Liver (tissue), 8 donors: ENCODE measurements at regions not wholly inside any gene's neighbourhood (a gene's known extent, or its start where the extent isn't known, plus 50 kb on each side); places are given as distances from the start of the nearest gene placed in this dataset.

Experiments used
- DNase-seq: peaks from one replicate; pipeline ENCODE4 v3.0.0-alpha.2; 2017; ENCODE audit warnings: low spot score
- H3K27ac ChIP-seq, 2 donors: one replicate each; pipeline ENCODE4 v1.7.0; 2013; ENCODE audit warnings: inconsistent platforms in 2 of 2, low read length in 2 of 2, control low read depth in 1 of 2, low read depth in 1 of 2, mild to moderate bottlenecking in 1 of 2
- H3K27me3 ChIP-seq, 4 donors: one replicate each; pipeline versions ENCODE4 v1.6.1 to v1.7.0; 2013; ENCODE audit warnings: low read length in 3 of 4, inconsistent platforms in 1 of 4, mild to moderate bottlenecking in 1 of 4, moderate library complexity in 1 of 4; ENCODE audit not compliant: control insufficient read depth in 4 of 4, insufficient read depth in 4 of 4
- H3K36me3 ChIP-seq, 4 donors: one replicate each; pipeline versions ENCODE4 v1.6.1 to v1.7.0; 2013; ENCODE audit warnings: low read length in 3 of 4, mild to moderate bottlenecking in 3 of 4, low read depth in 1 of 4, moderate library complexity in 1 of 4; ENCODE audit not compliant: control insufficient read depth in 4 of 4, insufficient read depth in 3 of 4
- H3K4me1 ChIP-seq, 4 donors: one replicate each; pipeline versions ENCODE4 v1.6.1 to v1.7.0; 2013; ENCODE audit warnings: low read length in 3 of 4, mild to moderate bottlenecking in 3 of 4, moderate library complexity in 1 of 4; ENCODE audit not compliant: control insufficient read depth in 4 of 4, insufficient read depth in 4 of 4
- H3K4me3 ChIP-seq, 3 donors: one replicate each; pipeline versions ENCODE4 v1.6.1 to v1.7.0; 2013; ENCODE audit warnings: low read length in 3 of 3, control low read depth in 1 of 3, low read depth in 1 of 3, mild to moderate bottlenecking in 1 of 3
- H3K9ac ChIP-seq, 2 donors: one replicate each; pipeline ENCODE4 v1.7.0; 2013; ENCODE audit warnings: low read length in 2 of 2, mild to moderate bottlenecking in 2 of 2, moderate library complexity in 2 of 2, control low read depth in 1 of 2, low read depth in 1 of 2
- H3K9me3 ChIP-seq, 4 donors: one replicate each; pipeline versions ENCODE4 v1.6.1 to v1.7.0; 2013; ENCODE audit warnings: low read length in 3 of 4; ENCODE audit not compliant: control insufficient read depth in 4 of 4
- FOXA1 ChIP-seq: IDR thresholded peaks from 2 replicates; pipeline ENCODE4 v1.6.1; 2016; ENCODE audit warnings: antibody characterized with exemption
- FOXA2 ChIP-seq: IDR thresholded peaks from 2 replicates; pipeline ENCODE4 v1.6.1; 2016; ENCODE audit warnings: antibody characterized with exemption
- GABPA ChIP-seq, 2 donors: IDR thresholded peaks in 1 of 2; conservative IDR thresholded peaks in 1 of 2; 2 replicates each; pipeline ENCODE4 v1.6.1; 2016; ENCODE audit warnings: antibody characterized with exemption in 2 of 2, mild to moderate bottlenecking in 1 of 2, moderate library complexity in 1 of 2
- HNF4G ChIP-seq: IDR thresholded peaks from 2 replicates; pipeline ENCODE4 v1.6.1; 2016; ENCODE audit warnings: antibody characterized with exemption
- MAX ChIP-seq: IDR thresholded peaks from 2 replicates; pipeline ENCODE4 v1.6.1; 2016; ENCODE audit warnings: antibody characterized with exemption
- NR2F2 ChIP-seq: IDR thresholded peaks from 2 replicates; pipeline ENCODE4 v1.6.1; 2016; ENCODE audit warnings: antibody characterized with exemption
- RAD21 ChIP-seq, 2 donors: IDR thresholded peaks; 2 replicates each; pipeline ENCODE4 v1.6.1; 2016; ENCODE audit warnings: antibody characterized with exemption in 2 of 2, mild to moderate bottlenecking in 2 of 2
- REST ChIP-seq: IDR thresholded peaks from 2 replicates; pipeline ENCODE4 v1.6.1; 2016; ENCODE audit warnings: antibody characterized with exemption, mild to moderate bottlenecking
- RXRA ChIP-seq, 2 donors: IDR thresholded peaks; 2 replicates each; pipeline ENCODE4 v1.6.1; 2017 to 2018; ENCODE audit warnings: antibody characterized with exemption in 2 of 2, mild to moderate bottlenecking in 1 of 2
- SP1 ChIP-seq: IDR thresholded peaks from 2 replicates; pipeline ENCODE4 v1.6.1; 2018; ENCODE audit warnings: antibody characterized with exemption, mild to moderate bottlenecking
- YY1 ChIP-seq: IDR thresholded peaks from 2 replicates; pipeline ENCODE4 v1.6.1; 2016; ENCODE audit warnings: antibody characterized with exemption, mild to moderate bottlenecking
- ZBTB33 ChIP-seq: IDR thresholded peaks from 2 replicates; pipeline ENCODE4 v1.6.1; 2016; ENCODE audit warnings: antibody characterized with exemption
- WGBS: extraction: QIAGEN DNeasy Blood & Tissue Kit; methylation state at CpG from one replicate; pipeline ENCODE4 v1.1.7; 2013; 5-methylcytosine and 5-hydroxymethylcytosine counted together
- TF ChIP-seq, protein P1 (sequence below): fragments of 150-350 bp; IDR thresholded peaks from 2 replicates; pipeline ENCODE4 v1.5.1; 2017; ENCODE audit warnings: improper control_type of control experiment, low read depth, low read length; ENCODE audit not compliant: missing input control
- TF ChIP-seq, protein P2 (sequence below): IDR thresholded peaks from 2 replicates; pipeline ENCODE4 v1.6.1; 2016; ENCODE audit warnings: antibody characterized with exemption
- donor health status: healthy.
- donor health status: healthy.
- donor health status: healthy.
- donor health status: healthy.
- donor health status: healthy.

- Histone ChIP-seq H3K4me3 (no peak overlapping the region), H3K4me1 (peaks cover 0 to 4% (median 0%) of the 10 kb centered on the region in 4 donors), H3K9me3 (no peaks in the 10 kb centered on the region), H3K9ac (no peak overlapping the region), H3K36me3 (no peaks in the 10 kb centered on the region), H3K27me3 (no peaks in the 10 kb centered on the region), H3K27ac (no peak overlapping the region)
- TF ChIP-seq FOXA2 (no peak), GABPA (IDR thresholded peaks at IDR 0.05 in 1 of 2, conservative IDR thresholded peaks at IDR 0.05 in 1 of 2) (no peak)
- DNase-seq = no peak
- 81% methylated on average over 12 of the region's 12 CpGs for WGBS
These were observed 106.6 kb upstream of the TMPRSS2 start for GRCh38 chr21:41614511-41614910.

DNA sequence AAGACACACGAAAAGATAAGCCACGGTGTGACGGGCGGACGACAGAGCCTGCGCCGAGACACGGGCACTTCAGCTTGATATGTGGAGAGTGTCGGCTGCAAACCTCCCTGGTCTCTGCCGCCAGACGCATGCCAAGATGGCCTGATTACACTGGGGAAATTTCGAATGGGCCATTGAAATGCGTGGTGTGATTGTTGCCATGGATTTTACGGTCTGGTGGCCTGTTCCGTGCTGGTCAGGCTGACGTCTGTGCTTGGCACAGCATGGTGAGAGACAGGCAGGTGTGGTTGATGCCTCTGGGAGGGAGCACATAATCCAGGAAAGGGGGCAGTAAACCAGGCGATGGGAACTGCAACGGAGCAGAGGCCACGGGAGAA, 105.6 kb upstream of the TMPRSS2 start:
- TF ChIP-seq FOXA2 = no peak
- TF ChIP-seq RAD21 (IDR thresholded peaks at IDR 0.05) = no peak
- TF ChIP-seq MAX = no peak
- TF ChIP-seq FOXA1 = no peak
- no peak for TF ChIP-seq HNF4G
- TF ChIP-seq GABPA (IDR thresholded peaks at IDR 0.05 in 1 of 2, conservative IDR thresholded peaks at IDR 0.05 in 1 of 2) = no peak
- TF ChIP-seq, protein P1, sequence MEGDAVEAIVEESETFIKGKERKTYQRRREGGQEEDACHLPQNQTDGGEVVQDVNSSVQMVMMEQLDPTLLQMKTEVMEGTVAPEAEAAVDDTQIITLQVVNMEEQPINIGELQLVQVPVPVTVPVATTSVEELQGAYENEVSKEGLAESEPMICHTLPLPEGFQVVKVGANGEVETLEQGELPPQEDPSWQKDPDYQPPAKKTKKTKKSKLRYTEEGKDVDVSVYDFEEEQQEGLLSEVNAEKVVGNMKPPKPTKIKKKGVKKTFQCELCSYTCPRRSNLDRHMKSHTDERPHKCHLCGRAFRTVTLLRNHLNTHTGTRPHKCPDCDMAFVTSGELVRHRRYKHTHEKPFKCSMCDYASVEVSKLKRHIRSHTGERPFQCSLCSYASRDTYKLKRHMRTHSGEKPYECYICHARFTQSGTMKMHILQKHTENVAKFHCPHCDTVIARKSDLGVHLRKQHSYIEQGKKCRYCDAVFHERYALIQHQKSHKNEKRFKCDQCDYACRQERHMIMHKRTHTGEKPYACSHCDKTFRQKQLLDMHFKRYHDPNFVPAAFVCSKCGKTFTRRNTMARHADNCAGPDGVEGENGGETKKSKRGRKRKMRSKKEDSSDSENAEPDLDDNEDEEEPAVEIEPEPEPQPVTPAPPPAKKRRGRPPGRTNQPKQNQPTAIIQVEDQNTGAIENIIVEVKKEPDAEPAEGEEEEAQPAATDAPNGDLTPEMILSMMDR = no peak
- no peak for TF ChIP-seq NR2F2
- no peak for TF ChIP-seq RXRA (IDR thresholded peaks at IDR 0.05)
- no peak for TF ChIP-seq REST
- no peak for TF ChIP-seq YY1
- TF ChIP-seq ZBTB33 = no peak
- no peak for TF ChIP-seq SP1
- TF ChIP-seq, protein P2, sequence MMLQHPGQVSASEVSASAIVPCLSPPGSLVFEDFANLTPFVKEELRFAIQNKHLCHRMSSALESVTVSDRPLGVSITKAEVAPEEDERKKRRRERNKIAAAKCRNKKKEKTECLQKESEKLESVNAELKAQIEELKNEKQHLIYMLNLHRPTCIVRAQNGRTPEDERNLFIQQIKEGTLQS = no peak
- 92% methylated on average over 19 of the region's 19 CpGs for WGBS
- Histone ChIP-seq H3K27ac (no peak overlapping the region), H3K9ac (no peak overlapping the region), H3K4me1 (peaks cover 0 to 4% (median 0%) of the 10 kb centered on the region in 4 donors), H3K36me3 (no peaks in the 10 kb centered on the region), H3K27me3 (no peaks in the 10 kb centered on the region), H3K9me3 (no peaks in the 10 kb centered on the region), H3K4me3 (no peak overlapping the region)
- no peak for DNase-seq
